GM12864 (cell line): ENCODE measurements at regions not wholly inside any gene's neighbourhood (a gene's known extent, or its start where the extent isn't known, plus 50 kb on each side); places are given as distances from the start of the nearest gene placed in this dataset.
"Not testable (repeated sequence)": the region's sequence is repeated elsewhere in the genome, so short reads cannot be mapped to it uniquely, and the experiment has no call there.

Source experiments
- DNase-seq: peaks from one replicate; pipeline ENCODE4 v3.0.0-alpha.2; 2011; ENCODE audit warnings: low read depth
- H3K4me3 ChIP-seq: 2 replicates; pipeline ENCODE4 v1.5.1; 2011; ENCODE audit warnings: mild to moderate bottlenecking, low read depth, low read length, control low read depth
- CTCF ChIP-seq: IDR thresholded peaks from 2 replicates; pipeline ENCODE4 v1.5.1; 2011; ENCODE audit warnings: low read depth, mild to moderate bottlenecking, moderate library complexity, low read length, control low read depth, inconsistent platforms; ENCODE audit errors: missing control alignments

- no peak for TF ChIP-seq CTCF
- H3K4me3 ChIP-seq, result no peak overlapping the region
- DNase-seq, result no peak
Observed at GRCh38 chr12:56872366-56872765, 61.8 kb downstream of the SDR9C7 start.

GRCh38 chr12:56867216-56867615 lies 67.0 kb downstream of the SDR9C7 start:
- TF ChIP-seq CTCF, result no peak
- no peak for DNase-seq
- no peak overlapping the region for H3K4me3 ChIP-seq

GRCh38 chr12:56866493-56866892 lies 67.7 kb downstream of the SDR9C7 start:
- DNase-seq, result no peak
- no peak for TF ChIP-seq CTCF
- no peak overlapping the region for H3K4me3 ChIP-seq

DNA sequence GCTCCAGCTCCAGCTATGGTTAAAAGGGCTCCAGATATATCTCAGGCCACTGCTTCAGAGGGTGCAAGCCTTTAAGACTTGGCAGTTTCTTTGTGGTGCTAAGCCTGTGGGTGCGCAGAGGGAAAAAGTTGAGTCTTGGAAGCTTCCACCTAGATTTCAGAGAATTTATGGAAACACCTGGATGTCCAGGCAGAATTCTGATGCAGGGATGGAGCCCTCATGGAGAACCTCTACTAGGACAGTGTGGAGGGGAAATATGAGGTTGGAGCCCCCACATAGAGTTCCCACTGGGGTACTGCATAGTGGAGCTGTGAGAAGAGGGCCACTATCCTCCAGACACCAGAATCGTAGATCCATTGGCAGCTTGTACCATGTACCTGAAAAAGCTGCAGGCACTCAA lies 69.9 kb downstream of the SDR9C7 start:
- DNase-seq, result no peak
- no peak for TF ChIP-seq CTCF
- no peak overlapping the region for H3K4me3 ChIP-seq

GRCh38 chr12:56863789-56864188 lies 70.4 kb downstream of the SDR9C7 start:
- TF ChIP-seq CTCF, result no peak
- DNase-seq, result no peak
- no peak overlapping the region for H3K4me3 ChIP-seq

GRCh38 chr12:56862264-56862663 lies 71.9 kb downstream of the SDR9C7 start:
- no peak overlapping the region for H3K4me3 ChIP-seq
- no peak for TF ChIP-seq CTCF
- no peak for DNase-seq

DNA sequence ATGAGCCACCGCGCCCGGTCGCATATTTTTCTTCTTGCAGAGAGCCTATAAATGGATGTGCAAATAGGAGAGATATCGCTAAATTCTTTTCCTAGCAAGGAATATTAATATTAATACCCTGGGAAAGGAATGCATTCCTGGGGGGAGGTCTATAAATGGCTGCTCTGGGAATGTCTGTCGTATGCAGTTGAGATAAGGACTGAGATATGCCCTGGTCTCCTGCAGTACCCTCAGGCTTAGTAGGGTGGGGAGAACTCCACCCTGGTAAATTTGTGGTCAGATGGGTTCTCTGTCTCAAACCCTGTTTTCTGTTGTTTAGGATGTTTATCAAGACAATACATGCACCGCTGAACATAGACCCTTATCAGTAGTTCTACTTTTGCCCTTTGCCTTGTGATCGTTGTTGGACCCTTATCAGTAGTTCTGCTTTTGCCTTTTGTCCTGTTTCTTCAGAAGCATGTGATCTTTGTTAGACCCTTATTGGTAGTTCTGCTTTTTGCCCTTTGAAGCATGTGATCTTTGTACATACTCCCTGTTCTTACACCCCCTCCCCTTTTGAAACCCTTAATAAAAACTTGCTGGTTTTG lies 80.7 kb downstream of the SDR9C7 start:
- not testable (repeated sequence) for H3K4me3 ChIP-seq, DNase-seq
